Tibial nerve (tissue), 4 donors: ENCODE measurements at regions not wholly inside any gene's neighbourhood (a gene's known extent, or its start where the extent isn't known, plus 50 kb on each side); places are given as distances from the start of the nearest gene placed in this dataset.
A peak's percentile ranks its signal among the peaks of the same experiment; 100 is the strongest.

Source experiments
- DNase-seq, 2 donors: peaks; one replicate each; pipeline ENCODE4 v3.0.0-alpha.2; 2019; ENCODE audit warnings: low spot score in 2 of 2
- H3K27ac ChIP-seq, 4 donors: fragments of 200-600 bp; sonication (generic) in 3 of 4; one replicate each; pipeline ENCODE4 v1.5.1; 2017 to 2019; ENCODE audit warnings: mild to moderate bottlenecking in 1 of 4
- H3K27me3 ChIP-seq, 2 donors: fragments of 200-600 bp; sonication (generic) in 1 of 2; one replicate each; pipeline versions ENCODE4 v1.5.1 to v1.6.0; 2017 to 2019
- H3K36me3 ChIP-seq, 3 donors: fragments of 200-600 bp; sonication (generic); one replicate each; pipeline ENCODE4 v1.5.1; 2018 to 2019
- H3K4me1 ChIP-seq, 4 donors: fragments of 200-600 bp; sonication (generic) in 3 of 4; one replicate each; pipeline ENCODE4 v1.5.1; 2017 to 2019
- H3K4me3 ChIP-seq, 4 donors: fragments of 200-600 bp; sonication (generic) in 3 of 4; one replicate each; pipeline ENCODE4 v1.5.1; 2017 to 2019; ENCODE audit warnings: mild to moderate bottlenecking in 1 of 4, moderate library complexity in 1 of 4
- H3K9me3 ChIP-seq, 4 donors: fragments of 200-600 bp; sonication (generic) in 3 of 4; one replicate each; pipeline ENCODE4 v1.5.1; 2017 to 2019
- EP300 ChIP-seq, 2 donors: sonication (generic); formaldehyde crosslinking; IDR thresholded peaks; one replicate each; pipeline ENCODE4 v1.6.1; 2017; ENCODE audit warnings: antibody characterized with exemption in 2 of 2, mild to moderate bottlenecking in 1 of 2
- POLR2A ChIP-seq, 2 donors: fragments of 450-650 bp; IDR thresholded peaks; one replicate each; pipeline ENCODE4 v1.6.1; 2017; ENCODE audit warnings: antibody characterized with exemption in 2 of 2, mild to moderate bottlenecking in 2 of 2, moderate library complexity in 2 of 2
- WGBS, 2 donors: methylation state at CpG; one replicate each; pipeline ENCODE4 v1.1.5; 2018; 5-methylcytosine and 5-hydroxymethylcytosine counted together
- TF ChIP-seq, protein P1 (sequence below), 5 experiments: fragments of 200-600 bp in 3 of 5; fragments of 450-650 bp in 2 of 5; sonication (generic) in 3 of 5; IDR thresholded peaks; one replicate each; pipeline ENCODE4 v1.5.1; 2016 to 2019; ENCODE audit warnings: antibody characterized with exemption in 5 of 5, mild to moderate bottlenecking in 3 of 5, moderate library complexity in 2 of 5

DNA sequence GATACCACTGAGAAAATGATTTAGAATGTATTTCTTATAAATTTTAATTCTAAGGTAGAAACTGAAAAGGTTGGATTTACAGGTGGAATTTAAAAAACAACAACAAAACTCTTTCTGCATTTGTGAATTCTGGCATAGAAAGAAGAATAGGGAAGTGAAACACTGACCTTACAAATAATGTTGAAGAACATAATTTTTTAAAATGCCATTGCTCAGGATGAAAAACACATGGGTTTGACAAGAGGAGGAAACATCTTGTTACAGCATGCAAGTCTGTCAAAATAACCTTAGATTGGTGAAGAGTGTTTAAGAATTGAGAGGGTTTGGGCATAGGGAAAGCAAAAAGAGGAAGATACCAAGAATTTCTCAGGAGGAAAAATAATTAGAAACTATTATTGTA lies 184.3 kb downstream of the UBE2E3 start:
- DNase-seq: no peak
- TF ChIP-seq POLR2A (IDR thresholded peaks at IDR 0.05) (no peak), EP300 (IDR thresholded peaks at IDR 0.05) (no peak)
- TF ChIP-seq, protein P1, sequence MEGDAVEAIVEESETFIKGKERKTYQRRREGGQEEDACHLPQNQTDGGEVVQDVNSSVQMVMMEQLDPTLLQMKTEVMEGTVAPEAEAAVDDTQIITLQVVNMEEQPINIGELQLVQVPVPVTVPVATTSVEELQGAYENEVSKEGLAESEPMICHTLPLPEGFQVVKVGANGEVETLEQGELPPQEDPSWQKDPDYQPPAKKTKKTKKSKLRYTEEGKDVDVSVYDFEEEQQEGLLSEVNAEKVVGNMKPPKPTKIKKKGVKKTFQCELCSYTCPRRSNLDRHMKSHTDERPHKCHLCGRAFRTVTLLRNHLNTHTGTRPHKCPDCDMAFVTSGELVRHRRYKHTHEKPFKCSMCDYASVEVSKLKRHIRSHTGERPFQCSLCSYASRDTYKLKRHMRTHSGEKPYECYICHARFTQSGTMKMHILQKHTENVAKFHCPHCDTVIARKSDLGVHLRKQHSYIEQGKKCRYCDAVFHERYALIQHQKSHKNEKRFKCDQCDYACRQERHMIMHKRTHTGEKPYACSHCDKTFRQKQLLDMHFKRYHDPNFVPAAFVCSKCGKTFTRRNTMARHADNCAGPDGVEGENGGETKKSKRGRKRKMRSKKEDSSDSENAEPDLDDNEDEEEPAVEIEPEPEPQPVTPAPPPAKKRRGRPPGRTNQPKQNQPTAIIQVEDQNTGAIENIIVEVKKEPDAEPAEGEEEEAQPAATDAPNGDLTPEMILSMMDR (IDR thresholded peaks at IDR 0.05): no peak
- H3K36me3 ChIP-seq: no peaks in the 10 kb centered on the region
- peak overlapping the region in 1 of 4 donors; percentile 20 for H3K27ac ChIP-seq
- H3K9me3 ChIP-seq: no peaks in the 10 kb centered on the region
- no peaks in the 10 kb centered on the region for H3K4me1 ChIP-seq
- no peak overlapping the region for H3K4me3 ChIP-seq
- H3K27me3 ChIP-seq: no peaks in the 10 kb centered on the region

DNA sequence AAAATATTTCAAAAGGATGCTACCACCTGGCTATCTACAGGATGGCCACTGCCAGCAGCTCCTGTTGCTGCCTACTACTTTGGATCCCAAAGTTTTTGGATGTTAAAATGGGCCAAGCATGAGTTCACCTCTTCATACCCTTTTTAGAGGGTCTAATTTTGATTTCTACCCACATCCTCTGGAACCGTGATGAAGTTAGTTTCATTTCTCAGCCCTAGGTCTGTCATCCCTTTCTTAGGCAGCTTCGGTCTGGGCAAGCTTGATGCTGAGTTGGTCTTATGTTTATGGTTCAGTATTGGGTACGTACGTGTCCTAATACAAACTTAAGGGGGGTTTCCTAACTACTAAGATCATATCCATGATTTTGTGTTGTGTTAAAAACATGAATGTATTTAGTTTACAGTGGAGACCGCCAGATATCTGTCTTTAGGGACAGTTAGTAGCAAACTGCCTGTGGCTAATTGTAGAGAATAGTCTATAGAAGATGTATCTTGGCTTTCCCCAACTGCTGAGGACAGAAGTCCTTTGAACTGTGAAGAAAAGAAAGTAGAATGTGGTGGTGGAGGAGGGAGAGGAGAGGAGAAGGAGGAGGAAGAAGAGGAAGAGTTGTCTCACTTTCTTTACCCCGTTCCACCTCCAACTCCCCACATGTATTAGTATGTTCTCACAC lies 184.9 kb downstream of the UBE2E3 start:
- Histone ChIP-seq H3K9me3 (no peaks in the 10 kb centered on the region), H3K4me1 (no peaks in the 10 kb centered on the region), H3K27ac (peak overlapping the region in 1 of 4 donors; percentile 20), H3K27me3 (no peaks in the 10 kb centered on the region), H3K4me3 (no peak overlapping the region), H3K36me3 (no peaks in the 10 kb centered on the region)
- no peak for DNase-seq
- 79 to 83% methylated on average over 6 of the region's 6 CpGs for WGBS, 2 donors
- TF ChIP-seq EP300 (IDR thresholded peaks at IDR 0.05) (no peak), POLR2A (IDR thresholded peaks at IDR 0.05) (no peak)
- TF ChIP-seq, protein P1 (IDR thresholded peaks at IDR 0.05): no peak

DNA sequence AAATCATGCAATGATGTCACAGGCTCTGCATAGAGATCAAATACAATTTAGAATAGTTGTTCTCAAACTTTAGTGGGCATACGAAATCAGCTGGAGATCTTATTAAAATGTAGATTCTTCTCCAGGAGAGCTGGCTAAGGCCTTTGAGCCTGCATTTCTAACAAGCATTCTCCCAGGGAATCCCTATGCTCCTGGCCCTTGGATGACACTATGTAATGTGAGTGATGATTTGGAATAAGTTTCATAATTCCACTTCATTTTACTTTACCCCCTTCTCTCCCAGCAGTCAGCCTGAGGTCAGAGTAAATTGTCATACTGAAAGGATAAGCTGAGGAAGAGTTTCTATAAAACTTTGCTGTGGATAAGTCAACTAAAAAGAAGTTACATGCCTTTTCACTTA lies 189.1 kb downstream of the UBE2E3 start:
- no peaks in the 10 kb centered on the region for H3K27me3 ChIP-seq
- 26 to 48% methylated on average over 1 of the region's 1 CpG for WGBS, 2 donors
- TF ChIP-seq, protein P1 (IDR thresholded peaks at IDR 0.05): no peak
- no peak for TF ChIP-seq EP300 (IDR thresholded peaks at IDR 0.05)
- no peak for TF ChIP-seq POLR2A (IDR thresholded peaks at IDR 0.05)
- no peak for DNase-seq
- no peak overlapping the region for H3K27ac ChIP-seq
- no peaks in the 10 kb centered on the region for H3K4me1 ChIP-seq
- no peak overlapping the region for H3K4me3 ChIP-seq
- no peaks in the 10 kb centered on the region for H3K36me3 ChIP-seq
- no peaks in the 10 kb centered on the region for H3K9me3 ChIP-seq

DNA sequence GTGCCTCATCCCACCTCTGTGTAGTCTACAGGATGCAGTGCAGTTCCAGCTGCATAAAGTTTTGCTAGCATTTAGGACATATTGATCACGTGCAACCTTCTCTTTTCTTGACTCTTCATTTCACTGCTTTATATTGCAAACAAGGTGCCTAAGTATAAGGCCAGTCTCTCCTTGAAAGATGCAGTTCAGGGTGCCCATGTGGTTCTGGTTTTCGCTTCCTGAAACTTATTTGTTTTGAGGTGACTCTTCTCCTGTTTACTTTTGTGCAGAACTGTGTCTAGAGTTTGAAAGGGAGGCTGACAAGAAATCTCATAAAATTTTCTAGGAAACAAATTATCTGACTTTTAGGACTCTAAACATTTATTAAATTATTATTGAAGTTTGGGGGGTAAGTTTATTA lies 189.9 kb downstream of the UBE2E3 start:
- H3K36me3 ChIP-seq: no peaks in the 10 kb centered on the region
- H3K4me3 ChIP-seq: no peak overlapping the region
- 82 to 88% methylated on average over 2 of the region's 2 CpGs for WGBS, 2 donors
- H3K9me3 ChIP-seq: no peaks in the 10 kb centered on the region
- H3K4me1 ChIP-seq: no peaks in the 10 kb centered on the region
- H3K27me3 ChIP-seq: no peaks in the 10 kb centered on the region
- no peak overlapping the region for H3K27ac ChIP-seq
- TF ChIP-seq, protein P1 (IDR thresholded peaks at IDR 0.05): no peak
- TF ChIP-seq POLR2A (IDR thresholded peaks at IDR 0.05) (no peak), EP300 (IDR thresholded peaks at IDR 0.05) (no peak)
- no peak for DNase-seq

DNA sequence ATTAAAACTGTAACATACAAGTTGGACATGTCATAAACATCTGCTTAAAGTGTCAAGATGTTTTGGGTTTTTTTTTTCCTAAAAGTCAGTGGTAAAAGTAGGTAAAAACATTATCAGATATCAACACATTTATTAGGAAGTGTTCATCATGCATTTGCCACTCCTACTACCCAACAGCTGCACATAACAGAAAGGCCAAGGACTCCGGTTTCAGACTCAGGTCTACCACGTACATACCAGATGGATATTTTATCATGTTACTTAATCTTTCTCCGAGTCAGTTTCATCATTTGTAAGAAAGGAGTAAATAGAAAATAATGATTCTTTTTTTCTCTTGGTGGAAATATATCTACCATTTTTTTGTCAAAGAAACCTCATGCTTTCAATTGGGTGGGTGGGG lies 192.3 kb downstream of the UBE2E3 start:
- TF ChIP-seq, protein P1 (IDR thresholded peaks at IDR 0.05): no peak
- TF ChIP-seq POLR2A (IDR thresholded peaks at IDR 0.05) (no peak), EP300 (IDR thresholded peaks at IDR 0.05) (no peak)
- Histone ChIP-seq H3K36me3 (no peaks in the 10 kb centered on the region), H3K27ac (no peak overlapping the region), H3K4me1 (no peaks in the 10 kb centered on the region), H3K4me3 (no peak overlapping the region), H3K9me3 (no peaks in the 10 kb centered on the region), H3K27me3 (no peaks in the 10 kb centered on the region)
- no peak for DNase-seq
- 90 to 92% methylated on average over 3 of the region's 3 CpGs for WGBS, 2 donors
